Testis (tissue), 2 donors: ENCODE measurements at regions not wholly inside any gene's neighbourhood (a gene's known extent, or its start where the extent isn't known, plus 50 kb on each side); places are given as distances from the start of the nearest gene placed in this dataset.

Experiments
- CTCF ChIP-seq, 3 experiments: fragments of 450-650 bp in 2 of 3; fragments of 200-600 bp in 1 of 3; sonication (generic) in 1 of 3; IDR thresholded peaks; one replicate each; pipeline ENCODE4 v1.5.1; 2016 to 2019; ENCODE audit warnings: antibody characterized with exemption in 3 of 3, mild to moderate bottlenecking in 2 of 3, moderate library complexity in 1 of 3
- POLR2A ChIP-seq: fragments of 450-650 bp; IDR thresholded peaks from one replicate; pipeline ENCODE4 v1.6.1; 2017; ENCODE audit warnings: antibody characterized with exemption, mild to moderate bottlenecking, moderate library complexity

GRCh38 chr2:118272391-118272790, 184.1 kb downstream of the INSIG2 start:
- TF ChIP-seq CTCF (IDR thresholded peaks at IDR 0.05) (no peak), POLR2A (no peak)
